Psoas muscle (tissue), 7 donors: ENCODE measurements at regions not wholly inside any gene's neighbourhood (a gene's known extent, or its start where the extent isn't known, plus 50 kb on each side); places are given as distances from the start of the nearest gene placed in this dataset.

Experiments
- ATAC-seq, 4 donors: fragments of 200-7000 bp; cut with Tn5 transposase; one replicate each; pipeline ENCODE4 v1.9.1; 2020; ENCODE audit warnings: moderate library complexity in 3 of 4, mild to moderate bottlenecking in 2 of 4
- DNase-seq, 2 donors: peaks; one replicate each; pipeline ENCODE4 v3.0.0-alpha.2; 2020
- H3K27ac ChIP-seq: fragments of 200-600 bp; one replicate; pipeline ENCODE4 v1.8.0; 2022
- H3K27me3 ChIP-seq, 3 donors: fragments of 200-600 bp in 1 of 3; one replicate each; pipeline versions ENCODE4 v1.6.1 to v1.8.0; 2013 to 2022; ENCODE audit warnings: low read length in 2 of 3, mild to moderate bottlenecking in 2 of 3, moderate library complexity in 1 of 3; ENCODE audit not compliant: insufficient read depth in 3 of 3
- H3K36me3 ChIP-seq, 2 donors: fragments of 200-600 bp in 1 of 2; one replicate each; pipeline versions ENCODE4 v1.6.1 to v1.8.0; 2013 to 2022; ENCODE audit warnings: low read depth in 1 of 2, mild to moderate bottlenecking in 1 of 2, moderate library complexity in 1 of 2; ENCODE audit not compliant: insufficient read depth in 1 of 2
- H3K4me1 ChIP-seq: fragments of 200-600 bp; one replicate; pipeline ENCODE4 v1.8.0; 2022
- H3K4me3 ChIP-seq: fragments of 200-600 bp; one replicate; pipeline ENCODE4 v1.8.0; 2022; ENCODE audit warnings: mild to moderate bottlenecking
- H3K9me3 ChIP-seq: fragments of 200-600 bp; one replicate; pipeline ENCODE4 v1.8.0; 2022
- WGBS, 3 donors: extraction: QIAGEN DNeasy Blood & Tissue Kit; methylation state at CpG; one replicate each; pipeline versions ENCODE4 v1.1.6 to v1.1.7; 2013; 5-methylcytosine and 5-hydroxymethylcytosine counted together
- intact Hi-C, 2 donors: fragments of 100-400 bp; cut with DNase I; formaldehyde crosslinking; loops; one replicate each; pipeline versions ENCODE4 v1.11.0 to v1.14.2; 2022
- TF ChIP-seq, protein P1 (sequence below): fragments of 200-600 bp; IDR thresholded peaks from one replicate; pipeline ENCODE4 v1.8.0; 2022; ENCODE audit warnings: antibody characterized with exemption
- donor health status: healthy with polysubstance abuse.
- donor health status: DM: no; HTN: no; CAD: no; lungs with moderate emphysema.
- donor health status: Bipolar disorder and iron deficiency.
- donor health status: healthy.
- donor health status: DM: yes; HTN: yes; CAD: no.
- donor health status: DM: no; HTN: no; CAD: no.
- donor health status: DM: yes; HTN: yes; CAD: no.

DNA sequence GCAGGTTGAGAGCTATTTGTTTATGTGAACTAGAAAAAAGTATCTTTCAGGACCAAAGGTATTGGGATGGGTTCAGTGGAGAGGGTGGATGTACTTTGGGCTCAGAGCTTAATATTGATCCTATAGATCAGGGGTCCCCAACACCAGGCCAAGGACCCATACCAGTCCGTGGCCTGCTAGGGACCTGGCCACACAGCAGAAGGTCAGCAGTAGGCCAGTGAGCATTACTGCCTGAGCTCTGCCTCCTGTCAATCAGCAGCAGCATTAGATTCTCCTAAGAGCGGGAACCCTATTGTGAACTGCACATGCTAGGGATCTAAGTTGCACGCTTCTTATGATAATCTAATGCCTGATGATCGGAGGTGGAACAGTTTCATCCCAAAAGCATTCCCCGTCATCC is 115.8 kb upstream of the WDR11 start:
- 79 to 82% (median 81%) methylated on average over 5 of the region's 5 CpGs for WGBS, 3 donors
- ATAC-seq, result no peak
- intact Hi-C loops, result no loop called here

DNA sequence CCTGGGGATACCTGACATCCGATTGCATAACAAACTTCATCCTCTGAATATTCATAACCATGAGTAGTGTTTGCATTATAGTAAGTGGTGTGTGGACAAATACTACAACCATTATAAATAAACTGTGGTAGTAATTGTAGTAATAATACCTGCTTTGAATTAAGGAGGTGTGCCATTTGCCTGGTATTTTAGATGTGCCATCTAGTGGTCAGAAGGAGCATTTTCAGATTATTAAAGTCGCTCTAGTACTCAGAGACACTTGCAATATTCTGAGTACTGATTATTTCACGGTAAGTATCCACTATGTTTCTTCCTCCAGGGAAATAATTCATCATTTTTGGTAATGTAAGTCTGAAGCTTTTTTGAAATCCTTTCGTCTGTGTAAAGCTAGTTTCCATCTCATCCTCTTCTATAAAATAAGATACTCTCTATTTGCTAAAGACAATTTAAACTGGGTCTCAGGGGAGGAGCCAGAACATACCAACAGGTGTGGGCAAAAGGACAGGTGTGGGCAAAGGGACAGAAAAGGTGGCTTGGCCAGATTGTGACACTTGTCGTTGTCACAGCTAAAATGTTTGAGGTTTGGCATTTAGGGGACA is 115.3 kb upstream of the WDR11 start:
- DNase-seq (no peak), ATAC-seq (no peak)
- no peaks in the 10 kb centered on the region for H3K36me3 ChIP-seq
- no peaks in the 10 kb centered on the region for H3K4me1 ChIP-seq
- WGBS, 3 donors, result 51 to 55% (median 55%) methylated on average over 5 of the region's 5 CpGs
- no peak overlapping the region for H3K4me3 ChIP-seq
- H3K27me3 ChIP-seq, result no peaks in the 10 kb centered on the region
- no peak overlapping the region for H3K27ac ChIP-seq
- TF ChIP-seq, protein P1, sequence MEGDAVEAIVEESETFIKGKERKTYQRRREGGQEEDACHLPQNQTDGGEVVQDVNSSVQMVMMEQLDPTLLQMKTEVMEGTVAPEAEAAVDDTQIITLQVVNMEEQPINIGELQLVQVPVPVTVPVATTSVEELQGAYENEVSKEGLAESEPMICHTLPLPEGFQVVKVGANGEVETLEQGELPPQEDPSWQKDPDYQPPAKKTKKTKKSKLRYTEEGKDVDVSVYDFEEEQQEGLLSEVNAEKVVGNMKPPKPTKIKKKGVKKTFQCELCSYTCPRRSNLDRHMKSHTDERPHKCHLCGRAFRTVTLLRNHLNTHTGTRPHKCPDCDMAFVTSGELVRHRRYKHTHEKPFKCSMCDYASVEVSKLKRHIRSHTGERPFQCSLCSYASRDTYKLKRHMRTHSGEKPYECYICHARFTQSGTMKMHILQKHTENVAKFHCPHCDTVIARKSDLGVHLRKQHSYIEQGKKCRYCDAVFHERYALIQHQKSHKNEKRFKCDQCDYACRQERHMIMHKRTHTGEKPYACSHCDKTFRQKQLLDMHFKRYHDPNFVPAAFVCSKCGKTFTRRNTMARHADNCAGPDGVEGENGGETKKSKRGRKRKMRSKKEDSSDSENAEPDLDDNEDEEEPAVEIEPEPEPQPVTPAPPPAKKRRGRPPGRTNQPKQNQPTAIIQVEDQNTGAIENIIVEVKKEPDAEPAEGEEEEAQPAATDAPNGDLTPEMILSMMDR, result peak; percentile 36
- intact Hi-C loops, result no loop called here
- no peaks in the 10 kb centered on the region for H3K9me3 ChIP-seq

More for the DNA sequence above, 115.8 kb upstream of the WDR11 start:
- no peak for DNase-seq
- TF ChIP-seq, protein P1, result no peak
- no peak overlapping the region for H3K4me3 ChIP-seq
- H3K27ac ChIP-seq, result no peak overlapping the region
- H3K4me1 ChIP-seq, result no peaks in the 10 kb centered on the region
- no peaks in the 10 kb centered on the region for H3K36me3 ChIP-seq
- no peaks in the 10 kb centered on the region for H3K9me3 ChIP-seq
- H3K27me3 ChIP-seq, result no peaks in the 10 kb centered on the region

DNA sequence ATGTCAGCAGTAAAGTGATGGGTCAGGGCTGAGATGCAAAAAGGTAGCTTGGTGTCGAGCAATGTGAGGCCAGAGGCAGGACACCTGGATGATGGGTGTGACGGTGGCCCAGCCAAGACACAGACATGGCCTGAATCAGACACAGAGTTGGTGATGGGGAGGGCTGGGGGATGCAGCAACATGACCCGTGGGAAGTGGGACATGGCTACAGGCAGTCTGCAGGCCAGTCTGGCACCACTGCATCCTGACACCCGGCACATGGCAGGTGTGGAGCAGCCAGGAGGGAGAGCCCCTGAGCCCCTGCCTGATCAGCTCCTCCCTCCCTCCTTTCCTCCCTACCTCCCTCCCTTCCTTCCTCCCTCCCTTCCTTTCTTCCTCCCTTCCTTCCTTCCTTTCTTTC is 114.8 kb upstream of the WDR11 start:
- TF ChIP-seq, protein P1, result no peak
- no peak overlapping the region for H3K4me3 ChIP-seq
- H3K9me3 ChIP-seq, result no peaks in the 10 kb centered on the region
- DNase-seq (no peak), ATAC-seq (no peak)
- intact Hi-C loops, result no loop called here
- H3K4me1 ChIP-seq, result no peaks in the 10 kb centered on the region
- no peak overlapping the region for H3K27ac ChIP-seq
- no peaks in the 10 kb centered on the region for H3K36me3 ChIP-seq
- 52 to 63% (median 60%) methylated on average over 4 of the region's 4 CpGs for WGBS, 3 donors
- H3K27me3 ChIP-seq, result no peaks in the 10 kb centered on the region

DNA sequence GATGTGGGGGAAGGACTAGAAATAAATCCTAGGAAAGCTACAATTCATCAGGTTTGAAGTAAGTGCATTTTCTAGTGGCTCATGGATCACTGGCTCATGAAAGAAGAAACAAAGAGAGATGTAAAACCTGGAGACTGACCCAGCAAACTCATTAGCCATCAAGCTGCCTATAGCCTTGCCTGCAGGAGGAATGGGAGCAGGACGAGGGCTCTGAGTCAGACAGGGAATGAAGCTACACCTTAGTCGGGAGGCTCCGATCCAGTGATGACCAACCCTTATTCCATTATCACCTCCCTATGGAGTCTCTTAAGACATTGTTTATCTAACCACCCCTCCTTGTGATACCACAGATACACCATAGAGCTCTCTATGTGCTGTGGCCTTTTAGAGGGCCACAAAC is 112.5 kb upstream of the WDR11 start:
- DNase-seq (no peak), ATAC-seq (no peak)
- Histone ChIP-seq H3K27me3 (no peaks in the 10 kb centered on the region), H3K9me3 (no peaks in the 10 kb centered on the region), H3K27ac (no peak overlapping the region), H3K4me1 (no peaks in the 10 kb centered on the region), H3K36me3 (no peaks in the 10 kb centered on the region), H3K4me3 (no peak overlapping the region)
- intact Hi-C loops, result no loop called here
- TF ChIP-seq, protein P1, result no peak
- WGBS, 3 donors, result 78 to 79% (median 79%) methylated on average over 3 of the region's 3 CpGs

DNA sequence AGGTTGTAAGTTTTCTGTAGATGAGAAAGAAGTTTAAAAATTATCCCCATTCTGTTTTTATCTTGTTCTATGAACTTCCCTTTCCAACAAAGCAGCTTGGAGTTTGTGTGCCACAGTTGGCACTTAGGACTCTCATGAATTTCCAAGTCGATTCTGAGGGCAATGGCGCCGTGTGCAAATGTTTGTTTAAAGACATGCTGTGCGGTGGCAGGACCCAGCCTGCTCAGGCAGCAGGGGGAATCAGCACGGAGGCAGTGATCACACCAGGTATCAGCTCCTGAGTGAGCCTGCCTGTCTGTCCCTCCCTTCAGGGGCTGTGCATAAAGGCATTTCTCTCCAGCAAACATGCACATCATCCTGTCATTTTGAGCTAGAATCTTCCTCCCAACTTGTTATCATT is 109.8 kb upstream of the WDR11 start:
- 24 to 32% (median 25%) methylated on average over 5 of the region's 5 CpGs for WGBS, 3 donors
- DNase-seq, result no peak
- Histone ChIP-seq H3K4me3 (no peak overlapping the region), H3K9me3 (no peaks in the 10 kb centered on the region), H3K36me3 (no peaks in the 10 kb centered on the region), H3K27me3 (no peaks in the 10 kb centered on the region), H3K27ac (no peak overlapping the region), H3K4me1 (no peaks in the 10 kb centered on the region)
- TF ChIP-seq, protein P1, result no peak
- no peak for ATAC-seq
- intact Hi-C loops, result no loop called here
